Calu3 (cell line): ENCODE measurements at regions not wholly inside any gene's neighbourhood (a gene's known extent, or its start where the extent isn't known, plus 50 kb on each side); places are given as distances from the start of the nearest gene placed in this dataset.
A peak's percentile ranks its signal among the peaks of the same experiment; 100 is the strongest.

Experiments used
- BruUV-seq: library from RNA; stranded (reverse); fragments of 400-500 nt; replicated peaks from 2 replicates; lab custom pipeline; 2021; lab: Mats Ljungman, UMichigan
- CTCF ChIA-PET: fragments of 300-600 bp; sonication (Branson Sonifier 250); formaldehyde crosslinking; loops from one replicate; lab custom pipeline; 2022; ENCODE audit warnings: antibody characterized with exemption; lab: Charles Lee
- DNase-seq: peaks from one replicate; pipeline ENCODE4 v3.0.0; 2022
- H3K27ac Mint-ChIP-seq: one replicate; pipeline ENCODE4 v1.8.0; 2022; ENCODE audit warnings: mixed read lengths; ENCODE audit not compliant: unreplicated experiment
- H3K27me3 Mint-ChIP-seq: one replicate; pipeline ENCODE4 v1.8.0; 2022; ENCODE audit warnings: mixed read lengths; ENCODE audit not compliant: unreplicated experiment
- H3K36me3 Mint-ChIP-seq: one replicate; pipeline ENCODE4 v1.8.0; 2022; ENCODE audit warnings: mild to moderate bottlenecking, moderate library complexity, mixed read lengths; ENCODE audit not compliant: insufficient read depth, unreplicated experiment
- H3K4me1 Mint-ChIP-seq: one replicate; pipeline ENCODE4 v1.8.0; 2022; ENCODE audit warnings: mild to moderate bottlenecking, low read depth, mixed read lengths; ENCODE audit not compliant: unreplicated experiment
- H3K4me3 Mint-ChIP-seq: one replicate; pipeline ENCODE4 v1.8.0; 2022; ENCODE audit warnings: mild to moderate bottlenecking, low read depth, moderate library complexity, mixed read lengths; ENCODE audit not compliant: unreplicated experiment
- H3K9me3 Mint-ChIP-seq: one replicate; pipeline ENCODE4 v1.8.0; 2022; ENCODE audit warnings: low read depth, mixed read lengths; ENCODE audit not compliant: unreplicated experiment
- intact Hi-C: fragments of 100-400 bp; cut with micrococcal nuclease; formaldehyde crosslinking; loops from one replicate; pipeline ENCODE4 v1.10.0; 2022; ENCODE audit not compliant: unreplicated experiment
- TF ChIP-seq, protein P1 (sequence below): fragments of 200-600 bp; IDR thresholded peaks from one replicate; pipeline ENCODE4 v1.8.0; 2022; ENCODE audit warnings: antibody characterized with exemption; ENCODE audit not compliant: unreplicated experiment

DNA sequence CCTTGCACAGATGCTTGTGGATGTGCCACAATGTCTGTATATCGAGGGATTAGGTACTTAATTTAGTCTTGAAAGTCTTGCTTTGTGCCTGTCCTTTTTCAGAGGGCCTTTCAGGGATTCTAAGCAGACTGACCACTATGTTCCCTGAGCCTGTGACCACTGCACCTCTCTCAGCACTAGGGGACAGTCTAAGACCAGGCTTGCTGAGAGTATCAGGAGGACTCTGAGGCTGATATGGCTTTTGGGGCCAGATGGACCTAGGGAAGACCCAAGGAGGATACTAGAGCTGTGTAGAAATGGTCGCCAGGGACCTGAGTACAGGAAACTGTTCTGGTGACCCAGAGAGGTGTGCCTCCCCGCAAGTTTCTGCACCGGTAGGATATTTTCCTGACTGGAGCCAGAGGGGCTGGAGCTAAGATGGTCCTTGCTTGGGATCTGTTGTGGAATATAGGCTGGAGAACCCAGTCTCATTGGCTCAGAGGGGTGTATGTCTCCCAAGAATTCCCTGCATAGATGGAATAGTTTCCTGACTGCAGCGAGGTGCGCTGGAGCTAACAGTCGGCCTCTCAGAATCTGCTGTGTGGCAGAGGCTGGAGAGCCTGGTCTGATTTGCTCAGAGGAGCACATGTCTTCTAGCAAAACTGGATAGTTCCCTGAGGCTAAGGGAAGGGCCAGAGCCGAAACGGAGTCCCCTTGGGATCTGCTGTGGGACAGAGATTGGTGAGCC lies 213.2 kb upstream of the DCBLD2 start:
- Mint-ChIP-seq H3K36me3 (no peaks in the 10 kb centered on the region), H3K4me1 (no peaks in the 10 kb centered on the region), H3K27me3 (no peaks in the 10 kb centered on the region), H3K27ac (no peak overlapping the region), H3K4me3 (no peak overlapping the region), H3K9me3 (no peaks in the 10 kb centered on the region)
- CTCF ChIA-PET = interaction anchor here (0.6 to 1.0 kb wide), 3 partner anchors 523 to 639 kb away, joined by 3 to 5 read pairs (median 4); no protein-coding TSS in a partner anchor
- BruUV-seq = no TSS peak
- TF ChIP-seq, protein P1, sequence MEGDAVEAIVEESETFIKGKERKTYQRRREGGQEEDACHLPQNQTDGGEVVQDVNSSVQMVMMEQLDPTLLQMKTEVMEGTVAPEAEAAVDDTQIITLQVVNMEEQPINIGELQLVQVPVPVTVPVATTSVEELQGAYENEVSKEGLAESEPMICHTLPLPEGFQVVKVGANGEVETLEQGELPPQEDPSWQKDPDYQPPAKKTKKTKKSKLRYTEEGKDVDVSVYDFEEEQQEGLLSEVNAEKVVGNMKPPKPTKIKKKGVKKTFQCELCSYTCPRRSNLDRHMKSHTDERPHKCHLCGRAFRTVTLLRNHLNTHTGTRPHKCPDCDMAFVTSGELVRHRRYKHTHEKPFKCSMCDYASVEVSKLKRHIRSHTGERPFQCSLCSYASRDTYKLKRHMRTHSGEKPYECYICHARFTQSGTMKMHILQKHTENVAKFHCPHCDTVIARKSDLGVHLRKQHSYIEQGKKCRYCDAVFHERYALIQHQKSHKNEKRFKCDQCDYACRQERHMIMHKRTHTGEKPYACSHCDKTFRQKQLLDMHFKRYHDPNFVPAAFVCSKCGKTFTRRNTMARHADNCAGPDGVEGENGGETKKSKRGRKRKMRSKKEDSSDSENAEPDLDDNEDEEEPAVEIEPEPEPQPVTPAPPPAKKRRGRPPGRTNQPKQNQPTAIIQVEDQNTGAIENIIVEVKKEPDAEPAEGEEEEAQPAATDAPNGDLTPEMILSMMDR = peak; percentile 54
- intact Hi-C loops = loop anchor here (1.0 to 2.0 kb wide), 4 partner anchors 58 to 639 kb away; no protein-coding TSS in a partner anchor
- peak; percentile 43 for DNase-seq

DNA sequence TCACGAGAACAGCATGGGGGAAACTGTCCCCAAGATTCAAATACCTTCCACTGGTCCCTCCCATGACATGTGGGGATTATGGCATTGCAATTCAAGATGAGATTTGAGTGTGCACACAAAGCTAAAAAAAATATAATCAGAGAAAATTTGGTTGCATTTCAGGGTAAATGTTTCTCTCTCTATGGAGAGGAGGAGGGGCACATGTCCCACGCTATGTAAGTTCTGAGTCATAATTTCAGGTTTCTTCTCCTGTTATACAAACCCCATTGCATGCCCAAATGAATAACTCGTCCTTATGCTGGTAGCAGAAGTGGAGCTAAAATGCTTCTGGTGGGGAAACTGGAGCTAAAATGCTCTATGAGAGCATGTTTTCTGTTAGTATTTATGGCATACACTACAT lies 209.7 kb upstream of the DCBLD2 start:
- DNase-seq = no peak
- intact Hi-C loops = no loop called here
- Mint-ChIP-seq H3K4me1 (no peaks in the 10 kb centered on the region), H3K36me3 (no peaks in the 10 kb centered on the region), H3K27ac (no peak overlapping the region), H3K4me3 (no peak overlapping the region), H3K27me3 (no peaks in the 10 kb centered on the region), H3K9me3 (peaks cover 2% of the 10 kb centered on the region)
- TF ChIP-seq, protein P1 = no peak
- CTCF ChIA-PET = no interaction called here
- no TSS peak for BruUV-seq

DNA sequence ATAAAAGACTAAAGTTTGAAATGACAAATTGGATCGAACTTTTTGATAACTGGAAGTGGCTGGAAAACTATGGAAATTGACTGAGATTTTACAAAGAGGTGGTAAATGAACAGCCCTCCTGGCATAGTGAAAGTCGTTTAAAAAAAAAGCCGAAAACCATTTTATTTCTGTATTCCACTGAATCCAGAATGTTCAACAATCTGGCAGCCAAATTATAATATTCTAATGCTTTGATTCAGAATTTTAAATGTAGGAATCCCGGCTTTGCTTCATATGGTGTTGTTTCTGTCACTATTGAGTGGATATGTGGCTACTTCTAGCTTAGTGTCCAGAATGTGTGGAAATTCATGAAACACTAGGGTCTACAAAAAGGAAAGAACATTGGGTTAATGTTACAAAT lies 208.9 kb upstream of the DCBLD2 start:
- peaks cover 2% of the 10 kb centered on the region for H3K9me3 Mint-ChIP-seq
- intact Hi-C loops = no loop called here
- no peak overlapping the region for H3K4me3 Mint-ChIP-seq
- TF ChIP-seq, protein P1 = no peak
- no peak overlapping the region for H3K27ac Mint-ChIP-seq
- no peak for DNase-seq
- no peaks in the 10 kb centered on the region for H3K27me3 Mint-ChIP-seq
- H3K4me1 Mint-ChIP-seq = no peaks in the 10 kb centered on the region
- no TSS peak for BruUV-seq
- CTCF ChIA-PET = no interaction called here
- no peaks in the 10 kb centered on the region for H3K36me3 Mint-ChIP-seq

DNA sequence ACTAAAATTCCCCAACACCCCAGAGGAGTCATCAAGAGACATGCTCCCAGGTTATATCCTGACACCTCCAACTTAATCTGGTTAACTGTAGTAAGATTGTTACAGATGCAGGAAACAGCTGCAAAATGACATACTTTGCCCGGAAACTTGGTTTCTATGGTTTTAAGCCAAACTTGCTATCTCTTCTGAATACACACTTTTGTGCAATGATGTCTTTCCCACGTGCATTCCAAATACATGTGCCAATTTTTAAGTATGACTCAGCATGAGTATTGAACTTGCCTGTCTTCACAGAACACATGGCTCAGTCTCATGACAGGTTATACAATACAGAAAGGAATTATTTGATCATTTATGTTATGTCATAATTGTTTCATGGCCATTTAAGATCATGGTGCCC lies 207.0 kb upstream of the DCBLD2 start:
- no peak overlapping the region for H3K4me3 Mint-ChIP-seq
- BruUV-seq = no TSS peak
- H3K27me3 Mint-ChIP-seq = no peaks in the 10 kb centered on the region
- intact Hi-C loops = no loop called here
- CTCF ChIA-PET = interaction anchor here (0.7 kb wide), 1 partner anchor 65 kb away, joined by 3 read pairs; no protein-coding TSS in a partner anchor
- H3K9me3 Mint-ChIP-seq = peaks cover 2% of the 10 kb centered on the region
- DNase-seq = peak; percentile 3
- H3K36me3 Mint-ChIP-seq = no peaks in the 10 kb centered on the region
- TF ChIP-seq, protein P1 = no peak
- no peaks in the 10 kb centered on the region for H3K4me1 Mint-ChIP-seq
- H3K27ac Mint-ChIP-seq = no peak overlapping the region
